Mesodermal cell (in vitro differentiated cells): ENCODE measurements at regions not wholly inside any gene's neighbourhood (a gene's known extent, or its start where the extent isn't known, plus 50 kb on each side); places are given as distances from the start of the nearest gene placed in this dataset.

ENCODE experiments used
- H3K27ac ChIP-seq: 2 replicates; pipeline ENCODE4 v1.7.0; 2013; ENCODE audit warnings: mild to moderate bottlenecking, low read depth, low read length, moderate library complexity; ENCODE audit not compliant: severe bottlenecking
- H3K36me3 ChIP-seq: 2 replicates; pipeline ENCODE4 v1.7.1; 2013; ENCODE audit warnings: mild to moderate bottlenecking, low read length, moderate library complexity; ENCODE audit not compliant: control insufficient read depth, insufficient read depth
- H3K4me1 ChIP-seq: one replicate; pipeline ENCODE4 v1.7.1; 2013; ENCODE audit warnings: mild to moderate bottlenecking, low read length; ENCODE audit not compliant: insufficient read depth, control insufficient read depth, poor library complexity, severe bottlenecking
- H3K4me3 ChIP-seq: 2 replicates; pipeline ENCODE4 v1.7.0; 2013; ENCODE audit warnings: low read length, control low read depth, mild to moderate bottlenecking; ENCODE audit not compliant: insufficient read depth, poor library complexity, severe bottlenecking; ENCODE audit errors: extremely low read depth
- H3K9me3 ChIP-seq: 2 replicates; pipeline ENCODE4 v1.7.1; 2013; ENCODE audit warnings: mild to moderate bottlenecking, low read length, moderate library complexity; ENCODE audit not compliant: control insufficient read depth
- WGBS, 2 experiments: methylation state at CpG; one replicate each; pipeline ENCODE4 v1.1.5; 2013; ENCODE audit warnings: missing lambda C conversion rate in 2 of 2; ENCODE audit not compliant: insufficient coverage in 2 of 2; 5-methylcytosine and 5-hydroxymethylcytosine counted together

GRCh38 chr1:185487936-185488335 is 170.9 kb upstream of the IVNS1ABP start:
- no peaks in the 10 kb centered on the region for H3K9me3 ChIP-seq
- peaks cover 8% of the 10 kb centered on the region for H3K4me1 ChIP-seq
- 42 to 46% methylated on average over 2 of the region's 2 CpGs for WGBS, 2 experiments
- H3K36me3 ChIP-seq: no peaks in the 10 kb centered on the region
- H3K4me3 ChIP-seq: no peak overlapping the region
- H3K27ac ChIP-seq: no peak overlapping the region

GRCh38 chr1:185487026-185487425 is 170.0 kb upstream of the IVNS1ABP start:
- Histone ChIP-seq H3K4me3 (no peak overlapping the region), H3K9me3 (no peaks in the 10 kb centered on the region), H3K36me3 (no peaks in the 10 kb centered on the region), H3K27ac (no peak overlapping the region), H3K4me1 (peaks cover 8% of the 10 kb centered on the region)
- WGBS, 2 experiments: 100% methylated on average over 1 of the region's 2 CpGs

- H3K4me3 ChIP-seq: no peak overlapping the region
- H3K36me3 ChIP-seq: no peaks in the 10 kb centered on the region
- 86% methylated on average over 2 of the region's 5 CpGs for WGBS, 2 experiments
- no peak overlapping the region for H3K27ac ChIP-seq
- H3K9me3 ChIP-seq: peaks cover 1% of the 10 kb centered on the region
- H3K4me1 ChIP-seq: peaks cover 8% of the 10 kb centered on the region
Observed at GRCh38 chr1:185486346-185486745, 169.3 kb upstream of the IVNS1ABP start.

- Histone ChIP-seq H3K4me3 (no peak overlapping the region), H3K4me1 (peaks cover 8% of the 10 kb centered on the region), H3K9me3 (peaks cover 6% of the 10 kb centered on the region), H3K36me3 (no peaks in the 10 kb centered on the region), H3K27ac (peak overlapping the region; percentile 65)
- WGBS, 2 experiments: 83% methylated on average over 1 of the region's 2 CpGs; no CpG with 5 or more reads in 1 of the 2 experiments
Observed at GRCh38 chr1:185483664-185484450, 166.8 kb upstream of the IVNS1ABP start.

GRCh38 chr1:185483217-185483616 is 166.2 kb upstream of the IVNS1ABP start:
- H3K4me1 ChIP-seq: peaks cover 8% of the 10 kb centered on the region
- WGBS, 2 experiments: 100% methylated on average over 1 of the region's 1 CpG; no CpG with 5 or more reads in 1 of the 2 experiments

GRCh38 chr1:185480545-185480944 is 163.5 kb upstream of the IVNS1ABP start:
- no peak overlapping the region for H3K4me3 ChIP-seq
- H3K9me3 ChIP-seq: peaks cover 6% of the 10 kb centered on the region
- no peak overlapping the region for H3K27ac ChIP-seq
- WGBS, 2 experiments: 100% methylated on average over 1 of the region's 2 CpGs; no CpG with 5 or more reads in 1 of the 2 experiments
- peaks cover 8% of the 10 kb centered on the region for H3K4me1 ChIP-seq
- H3K36me3 ChIP-seq: no peaks in the 10 kb centered on the region

More at GRCh38 chr1:185483217-185483616, 166.2 kb upstream of the IVNS1ABP start:
- Histone ChIP-seq H3K9me3 (peaks cover 6% of the 10 kb centered on the region), H3K27ac (peak overlapping the region; percentile 65), H3K36me3 (no peaks in the 10 kb centered on the region), H3K4me3 (no peak overlapping the region)

GRCh38 chr1:185479796-185480195 is 162.8 kb upstream of the IVNS1ABP start:
- H3K36me3 ChIP-seq: no peaks in the 10 kb centered on the region
- H3K4me1 ChIP-seq: peaks cover 8% of the 10 kb centered on the region
- H3K27ac ChIP-seq: no peak overlapping the region
- H3K9me3 ChIP-seq: peaks cover 6% of the 10 kb centered on the region
- no peak overlapping the region for H3K4me3 ChIP-seq
- 61 to 71% methylated on average over 2 to 5 of the region's 5 CpGs for WGBS, 2 experiments

- 91 to 100% methylated on average over 2 to 3 of the region's 3 CpGs for WGBS, 2 experiments
- Histone ChIP-seq H3K36me3 (no peaks in the 10 kb centered on the region), H3K27ac (no peak overlapping the region), H3K4me1 (peaks cover 4% of the 10 kb centered on the region), H3K4me3 (no peak overlapping the region), H3K9me3 (peaks cover 6% of the 10 kb centered on the region)
Observed at GRCh38 chr1:185478877-185479276, 161.8 kb upstream of the IVNS1ABP start.

- WGBS, 2 experiments: 89 to 92% methylated on average over 2 to 3 of the region's 6 CpGs
- Histone ChIP-seq H3K27ac (no peak overlapping the region), H3K4me1 (no peaks in the 10 kb centered on the region), H3K36me3 (no peaks in the 10 kb centered on the region), H3K9me3 (peaks cover 6% of the 10 kb centered on the region), H3K4me3 (no peak overlapping the region)
Observed at GRCh38 chr1:185477638-185478580, 160.9 kb upstream of the IVNS1ABP start.

GRCh38 chr1:185474440-185475149 is 157.6 kb upstream of the IVNS1ABP start:
- Histone ChIP-seq H3K27ac (no peak overlapping the region), H3K36me3 (no peaks in the 10 kb centered on the region), H3K4me1 (no peaks in the 10 kb centered on the region), H3K4me3 (no peak overlapping the region), H3K9me3 (no peaks in the 10 kb centered on the region)
- 88% methylated on average over 1 of the region's 2 CpGs; no CpG with 5 or more reads in 1 of the 2 experiments for WGBS, 2 experiments
